ENCODE measurements at regions not wholly inside any gene's neighbourhood (a gene's known extent, or its start where the extent isn't known, plus 50 kb on each side); places are given as distances from the start of the nearest gene placed in this dataset.

DNA sequence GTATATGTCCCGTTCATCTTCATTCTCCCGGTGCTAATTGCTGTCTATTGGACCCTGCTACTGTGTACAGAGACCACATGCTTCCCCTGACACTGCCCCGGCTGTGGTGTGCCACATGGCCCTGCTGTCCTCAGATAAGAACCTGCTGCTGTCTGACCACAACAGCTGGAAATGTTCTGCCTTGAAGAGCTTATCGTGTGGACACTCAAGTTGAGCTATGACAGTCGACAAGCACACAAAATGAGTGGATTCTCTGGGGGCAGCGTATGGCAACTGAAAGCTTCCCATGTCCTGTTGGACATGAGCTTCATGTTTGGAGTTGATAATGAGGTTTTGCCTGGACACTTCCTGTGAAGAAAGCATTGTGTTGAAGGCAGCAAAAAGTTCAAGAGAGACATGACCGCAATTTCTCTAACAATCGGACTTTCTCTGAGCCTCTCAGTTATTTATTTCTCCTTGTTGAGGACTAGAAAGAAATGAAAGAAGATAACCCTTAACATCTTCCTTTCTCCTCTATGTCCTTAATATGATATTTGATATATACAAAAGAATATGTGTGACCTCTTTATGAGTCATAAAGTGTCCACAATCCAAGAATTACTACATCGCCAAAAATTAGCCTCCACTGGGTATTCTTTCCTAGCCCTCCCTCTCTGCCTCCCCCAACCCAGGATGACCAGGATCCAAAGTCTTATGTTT, 187.1 kb upstream of the TCF21 start:
- TF ChIP-seq, protein P1, sequence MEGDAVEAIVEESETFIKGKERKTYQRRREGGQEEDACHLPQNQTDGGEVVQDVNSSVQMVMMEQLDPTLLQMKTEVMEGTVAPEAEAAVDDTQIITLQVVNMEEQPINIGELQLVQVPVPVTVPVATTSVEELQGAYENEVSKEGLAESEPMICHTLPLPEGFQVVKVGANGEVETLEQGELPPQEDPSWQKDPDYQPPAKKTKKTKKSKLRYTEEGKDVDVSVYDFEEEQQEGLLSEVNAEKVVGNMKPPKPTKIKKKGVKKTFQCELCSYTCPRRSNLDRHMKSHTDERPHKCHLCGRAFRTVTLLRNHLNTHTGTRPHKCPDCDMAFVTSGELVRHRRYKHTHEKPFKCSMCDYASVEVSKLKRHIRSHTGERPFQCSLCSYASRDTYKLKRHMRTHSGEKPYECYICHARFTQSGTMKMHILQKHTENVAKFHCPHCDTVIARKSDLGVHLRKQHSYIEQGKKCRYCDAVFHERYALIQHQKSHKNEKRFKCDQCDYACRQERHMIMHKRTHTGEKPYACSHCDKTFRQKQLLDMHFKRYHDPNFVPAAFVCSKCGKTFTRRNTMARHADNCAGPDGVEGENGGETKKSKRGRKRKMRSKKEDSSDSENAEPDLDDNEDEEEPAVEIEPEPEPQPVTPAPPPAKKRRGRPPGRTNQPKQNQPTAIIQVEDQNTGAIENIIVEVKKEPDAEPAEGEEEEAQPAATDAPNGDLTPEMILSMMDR (IDR thresholded peaks at IDR 0.05; ENCODE audit: control extremely low read depth, extremely low read depth): no peak
- no peak overlapping the region for H3K9ac ChIP-seq (ENCODE audit: insufficient read depth in 1 of 2, low read length in 2 of 2)
- H3K27me3 ChIP-seq (ENCODE audit: control insufficient read depth in 3 of 3, insufficient read depth in 3 of 3, low read length in 2 of 3): no peaks in the 10 kb centered on the region
- no peaks in the 10 kb centered on the region for H3K9me3 ChIP-seq (ENCODE audit: control insufficient read depth in 4 of 4, insufficient read depth in 3 of 4, low read length in 3 of 4)
- H3K36me3 ChIP-seq (ENCODE audit: control insufficient read depth in 4 of 4, insufficient read depth in 4 of 4, low read length in 4 of 4): no peaks in the 10 kb centered on the region
- 28 to 44% methylated on average over 9 of the region's 9 CpGs for WGBS, 2 donors
- peaks cover 0 to 6% (median 0%) of the 10 kb centered on the region in 5 donors for H3K4me1 ChIP-seq (ENCODE audit: control insufficient read depth in 5 of 5, insufficient read depth in 5 of 5, low read length in 5 of 5)
- peak overlapping the region in 1 of 2 donors; percentile 10 for H3K27ac ChIP-seq (ENCODE audit: low read depth in 1 of 2, low read length in 1 of 2)
- ATAC-seq (ENCODE audit: insufficient read depth, low FRiP score) (no peak), DNase-seq (peak; percentile 50 to 65 (median 56))
- no peak overlapping the region for H3K4me3 ChIP-seq

DNA sequence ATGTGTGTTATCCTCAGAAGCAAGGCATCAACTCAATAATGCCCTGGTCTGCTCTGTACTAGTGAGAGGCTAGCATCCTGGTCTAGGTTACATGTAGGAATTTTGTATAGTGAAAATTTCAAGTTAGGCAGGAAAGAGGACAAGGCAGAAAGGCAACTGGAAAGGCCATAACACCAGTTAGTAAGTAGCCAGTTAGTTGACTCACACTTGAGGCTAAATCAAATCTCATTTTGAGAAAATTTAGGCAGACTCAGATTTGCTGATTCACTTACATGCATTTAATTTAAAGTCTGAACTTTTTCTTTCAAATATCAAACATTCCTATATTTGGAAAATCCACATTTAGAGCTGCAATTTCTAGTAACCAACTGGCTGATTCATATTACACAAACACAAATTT, 184.5 kb upstream of the TCF21 start:
- Histone ChIP-seq H3K27ac (ENCODE audit: low read depth in 1 of 2, low read length in 1 of 2) (peak overlapping the region in 1 of 2 donors; percentile 2), H3K27me3 (ENCODE audit: control insufficient read depth in 3 of 3, insufficient read depth in 3 of 3, low read length in 2 of 3) (no peaks in the 10 kb centered on the region), H3K4me1 (ENCODE audit: control insufficient read depth in 5 of 5, insufficient read depth in 5 of 5, low read length in 5 of 5) (peaks cover 0 to 7% (median 0%) of the 10 kb centered on the region in 5 donors), H3K36me3 (ENCODE audit: control insufficient read depth in 4 of 4, insufficient read depth in 4 of 4, low read length in 4 of 4) (no peaks in the 10 kb centered on the region), H3K9ac (ENCODE audit: insufficient read depth in 1 of 2, low read length in 2 of 2) (no peak overlapping the region), H3K9me3 (ENCODE audit: control insufficient read depth in 4 of 4, insufficient read depth in 3 of 4, low read length in 3 of 4) (no peaks in the 10 kb centered on the region), H3K4me3 (no peak overlapping the region)
- DNase-seq (no peak), ATAC-seq (ENCODE audit: insufficient read depth, low FRiP score) (no peak)
- TF ChIP-seq, protein P1 (IDR thresholded peaks at IDR 0.05; ENCODE audit: control extremely low read depth, extremely low read depth): no peak

DNA sequence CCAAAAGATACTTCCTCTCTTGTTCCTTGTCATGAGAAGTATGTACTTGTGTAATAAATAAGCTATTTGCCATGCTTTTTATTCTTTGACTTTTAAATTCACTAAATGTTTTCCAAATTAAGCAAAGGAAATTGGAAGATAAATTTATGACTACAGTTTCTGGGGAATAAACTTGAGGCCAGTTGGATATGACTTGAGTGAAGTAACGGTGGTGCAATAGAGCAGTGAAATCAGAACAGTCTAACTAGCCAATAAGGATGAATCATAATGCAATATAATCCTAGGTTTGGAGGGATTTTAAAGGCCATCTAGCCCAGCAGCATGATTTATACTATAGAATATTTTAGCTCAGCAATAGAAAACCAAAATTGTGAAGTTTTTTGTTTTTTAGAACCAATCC, 183.8 kb upstream of the TCF21 start:
- 59 to 85% methylated on average over 1 of the region's 1 CpG for WGBS, 2 donors
- DNase-seq (no peak), ATAC-seq (ENCODE audit: insufficient read depth, low FRiP score) (no peak)
- Histone ChIP-seq H3K27me3 (ENCODE audit: control insufficient read depth in 3 of 3, insufficient read depth in 3 of 3, low read length in 2 of 3) (no peaks in the 10 kb centered on the region), H3K27ac (ENCODE audit: low read depth in 1 of 2, low read length in 1 of 2) (peak overlapping the region in 1 of 2 donors; percentile 21), H3K9ac (ENCODE audit: insufficient read depth in 1 of 2, low read length in 2 of 2) (no peak overlapping the region), H3K4me1 (ENCODE audit: control insufficient read depth in 5 of 5, insufficient read depth in 5 of 5, low read length in 5 of 5) (peaks cover 0 to 7% (median 0%) of the 10 kb centered on the region in 5 donors), H3K36me3 (ENCODE audit: control insufficient read depth in 4 of 4, insufficient read depth in 4 of 4, low read length in 4 of 4) (no peaks in the 10 kb centered on the region), H3K9me3 (ENCODE audit: control insufficient read depth in 4 of 4, insufficient read depth in 3 of 4, low read length in 3 of 4) (no peaks in the 10 kb centered on the region), H3K4me3 (no peak overlapping the region)
- TF ChIP-seq, protein P1 (IDR thresholded peaks at IDR 0.05; ENCODE audit: control extremely low read depth, extremely low read depth): no peak

DNA sequence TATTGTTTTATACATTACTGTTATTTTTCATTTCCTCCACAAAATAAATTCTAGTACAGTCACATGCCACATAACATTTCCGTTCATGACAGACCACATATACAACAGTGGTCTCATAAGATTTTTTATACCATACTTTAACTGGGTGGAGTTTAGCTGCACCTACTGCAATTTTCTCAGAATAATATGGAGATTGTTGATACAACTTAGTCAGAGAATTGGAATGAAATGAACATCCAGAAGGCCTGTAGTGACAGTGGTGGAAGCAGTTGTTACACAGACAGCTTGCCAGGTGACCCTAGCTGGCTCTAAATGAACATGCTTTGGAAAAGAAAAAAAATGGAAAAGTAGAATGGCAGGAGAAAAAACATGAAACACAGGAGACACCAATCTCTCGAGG, 183.2 kb upstream of the TCF21 start:
- Histone ChIP-seq H3K4me3 (no peak overlapping the region), H3K27ac (ENCODE audit: low read depth in 1 of 2, low read length in 1 of 2) (no peak overlapping the region), H3K9me3 (ENCODE audit: control insufficient read depth in 4 of 4, insufficient read depth in 3 of 4, low read length in 3 of 4) (no peaks in the 10 kb centered on the region), H3K36me3 (ENCODE audit: control insufficient read depth in 4 of 4, insufficient read depth in 4 of 4, low read length in 4 of 4) (no peaks in the 10 kb centered on the region), H3K4me1 (ENCODE audit: control insufficient read depth in 5 of 5, insufficient read depth in 5 of 5, low read length in 5 of 5) (peaks cover 0 to 7% (median 0%) of the 10 kb centered on the region in 5 donors), H3K27me3 (ENCODE audit: control insufficient read depth in 3 of 3, insufficient read depth in 3 of 3, low read length in 2 of 3) (no peaks in the 10 kb centered on the region), H3K9ac (ENCODE audit: insufficient read depth in 1 of 2, low read length in 2 of 2) (no peak overlapping the region)
- ATAC-seq (ENCODE audit: insufficient read depth, low FRiP score) (no peak), DNase-seq (no peak)
- TF ChIP-seq, protein P1 (IDR thresholded peaks at IDR 0.05; ENCODE audit: control extremely low read depth, extremely low read depth): no peak
- WGBS, 2 donors: 74 to 76% methylated on average over 2 of the region's 2 CpGs

Data from lung (tissue), 11 donors.